Activated CD8-positive, alpha-beta memory T cell treated with anti-CD3 and anti-CD28 coated beads, Interleukin-2, amount 50 U/mL, for 1 hour (primary cell): ENCODE measurements at regions not wholly inside any gene's neighbourhood (a gene's known extent, or its start where the extent isn't known, plus 50 kb on each side); places are given as distances from the start of the nearest gene placed in this dataset.
"Not testable (repeated sequence)": the region's sequence is repeated elsewhere in the genome, so short reads cannot be mapped to it uniquely, and the experiment has no call there.

ENCODE experiments used
- DNase-seq: peaks from one replicate; pipeline ENCODE4 v3.0.0-alpha.2; 2020; ENCODE audit errors: extremely low read depth

GRCh38 chr18:38751898-38752297, 1186.3 kb upstream of the CELF4 start:
- DNase-seq: no peak

GRCh38 chr18:38751211-38751610, 1185.6 kb upstream of the CELF4 start:
- no peak for DNase-seq

- DNase-seq: no peak
These were observed 1185.2 kb upstream of the CELF4 start for GRCh38 chr18:38750751-38751150.

- no peak for DNase-seq
These were observed 1181.6 kb upstream of the CELF4 start for GRCh38 chr18:38747153-38747552.

- DNase-seq: not testable (repeated sequence)
These were observed 1154.6 kb upstream of the CELF4 start for GRCh38 chr18:38720181-38720580.

- no peak for DNase-seq
These were observed 1152.8 kb upstream of the CELF4 start for GRCh38 chr18:38718365-38718901.

- DNase-seq: no peak
These were observed 1143.5 kb upstream of the CELF4 start for GRCh38 chr18:38709122-38709521.

- no peak for DNase-seq
These were observed 1140.8 kb upstream of the CELF4 start for GRCh38 chr18:38706373-38706772.

- DNase-seq: no peak
These were observed 1132.5 kb upstream of the CELF4 start for GRCh38 chr18:38698088-38698487.

GRCh38 chr18:38695559-38696280, 1130.1 kb upstream of the CELF4 start:
- DNase-seq: no peak

- no peak for DNase-seq
These were observed 1127.5 kb upstream of the CELF4 start for GRCh38 chr18:38693104-38693503.

- DNase-seq: no peak
These were observed 1125.0 kb upstream of the CELF4 start for GRCh38 chr18:38690626-38691025.

- DNase-seq: no peak
These were observed 1122.8 kb upstream of the CELF4 start for GRCh38 chr18:38688416-38688815.

GRCh38 chr18:38670486-38670885, 1104.9 kb upstream of the CELF4 start:
- no peak for DNase-seq

GRCh38 chr18:38664929-38665328, 1099.3 kb upstream of the CELF4 start:
- DNase-seq: no peak

- DNase-seq: no peak
These were observed 1098.1 kb upstream of the CELF4 start for GRCh38 chr18:38663682-38664081.

GRCh38 chr18:38663270-38663669, 1097.7 kb upstream of the CELF4 start:
- no peak for DNase-seq

- DNase-seq: no peak
These were observed 1089.3 kb upstream of the CELF4 start for GRCh38 chr18:38654946-38655345.

- no peak for DNase-seq
These were observed 1086.1 kb upstream of the CELF4 start for GRCh38 chr18:38651736-38652135.

GRCh38 chr18:38648179-38648578, 1082.6 kb upstream of the CELF4 start:
- DNase-seq: no peak

- DNase-seq: no peak
These were observed 1080.7 kb upstream of the CELF4 start for GRCh38 chr18:38646296-38646695.

GRCh38 chr18:38644875-38645641, 1079.5 kb upstream of the CELF4 start:
- no peak for DNase-seq

- no peak for DNase-seq
These were observed 1077.1 kb upstream of the CELF4 start for GRCh38 chr18:38642711-38643110.
